ENCODE measurements at regions not wholly inside any gene's neighbourhood (a gene's known extent, or its start where the extent isn't known, plus 50 kb on each side); places are given as distances from the start of the nearest gene placed in this dataset.

DNA sequence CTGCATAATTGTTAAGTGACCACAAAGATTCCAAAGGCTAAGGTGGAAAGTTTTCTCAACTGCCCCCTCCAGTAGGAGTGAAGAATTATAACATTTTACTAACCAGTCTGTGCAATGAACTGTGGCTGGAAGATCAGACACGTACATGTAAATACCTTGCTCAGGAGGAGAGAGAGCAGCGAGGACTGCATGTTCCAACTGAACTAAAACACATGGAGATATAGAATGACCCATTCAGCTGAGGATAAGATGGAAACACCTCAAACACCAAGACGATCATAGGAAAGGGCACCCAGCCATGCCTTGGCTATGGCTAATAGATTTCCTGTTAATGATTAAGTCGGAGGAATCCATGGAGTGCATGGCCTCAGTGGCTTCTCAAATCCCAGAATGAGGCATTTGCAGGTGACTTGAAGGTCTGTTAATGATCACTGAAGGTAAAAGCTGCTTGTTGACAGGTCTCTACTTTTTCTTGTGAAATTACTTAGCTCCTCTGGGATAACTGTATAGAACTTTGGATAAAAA, 875.6 kb downstream of the TFAP2A start:
- Mint-ChIP-seq H3K4me1 (no peaks in the 10 kb centered on the region), H3K27ac (no peak overlapping the region), H3K36me3 (no peaks in the 10 kb centered on the region), H3K9me3 (peaks cover 2% of the 10 kb centered on the region), H3K27me3 (peaks cover 2% of the 10 kb centered on the region), H3K4me3 (no peak overlapping the region)
- ATAC-seq (ENCODE audit: low read depth) (no peak), DNase-seq (ENCODE audit: low spot score in 2 of 2) (no peak)

DNA sequence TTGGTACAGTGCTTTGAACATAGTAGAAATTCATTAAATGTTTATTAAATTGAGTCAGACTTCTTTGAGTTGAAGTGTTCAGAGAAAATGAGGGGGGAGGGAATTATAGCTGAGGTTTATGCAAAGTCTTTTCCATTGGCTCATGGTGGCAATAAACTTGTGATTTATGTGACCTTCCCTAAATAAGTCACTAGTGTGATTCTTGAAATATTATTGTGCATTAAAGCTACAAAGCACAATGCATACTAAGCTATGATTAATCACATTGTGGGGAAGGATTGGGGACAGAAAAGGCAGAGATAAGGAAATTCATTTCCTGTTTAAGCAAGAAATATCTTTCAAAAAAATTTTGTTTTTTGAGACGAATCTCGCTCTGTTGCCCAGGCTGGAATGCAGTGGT, 877.5 kb downstream of the TFAP2A start:
- no peak overlapping the region for H3K27ac Mint-ChIP-seq
- no peak for ATAC-seq (ENCODE audit: low read depth)
- no peak overlapping the region for H3K4me3 Mint-ChIP-seq
- DNase-seq (ENCODE audit: low spot score in 2 of 2): no peak
- H3K4me1 Mint-ChIP-seq: no peaks in the 10 kb centered on the region
- no peaks in the 10 kb centered on the region for H3K27me3 Mint-ChIP-seq
- no peaks in the 10 kb centered on the region for H3K9me3 Mint-ChIP-seq
- no peaks in the 10 kb centered on the region for H3K36me3 Mint-ChIP-seq

DNA sequence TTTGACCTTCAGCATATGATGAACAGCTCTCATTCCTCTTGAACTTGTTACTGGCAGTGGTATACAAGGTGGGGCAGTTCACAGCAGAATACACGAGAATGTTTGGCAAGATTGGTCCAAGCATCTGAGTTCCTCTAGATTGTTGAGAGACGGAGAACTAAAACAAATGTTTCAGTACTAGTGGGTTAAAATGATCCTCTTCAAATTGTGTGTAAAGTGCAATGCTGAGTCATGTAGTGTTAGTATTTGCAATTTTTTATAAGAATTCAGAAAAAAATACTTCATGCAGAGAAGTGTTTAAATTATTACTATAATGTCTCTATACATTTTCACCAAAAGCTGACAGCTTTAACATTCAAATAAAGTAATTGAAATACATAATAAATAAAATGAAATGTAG, 879.8 kb downstream of the TFAP2A start:
- Mint-ChIP-seq H3K27ac (no peak overlapping the region), H3K4me1 (no peaks in the 10 kb centered on the region), H3K9me3 (no peaks in the 10 kb centered on the region), H3K27me3 (no peaks in the 10 kb centered on the region), H3K4me3 (no peak overlapping the region), H3K36me3 (no peaks in the 10 kb centered on the region)
- DNase-seq (ENCODE audit: low spot score in 2 of 2): no peak
- ATAC-seq (ENCODE audit: low read depth): no peak

DNA sequence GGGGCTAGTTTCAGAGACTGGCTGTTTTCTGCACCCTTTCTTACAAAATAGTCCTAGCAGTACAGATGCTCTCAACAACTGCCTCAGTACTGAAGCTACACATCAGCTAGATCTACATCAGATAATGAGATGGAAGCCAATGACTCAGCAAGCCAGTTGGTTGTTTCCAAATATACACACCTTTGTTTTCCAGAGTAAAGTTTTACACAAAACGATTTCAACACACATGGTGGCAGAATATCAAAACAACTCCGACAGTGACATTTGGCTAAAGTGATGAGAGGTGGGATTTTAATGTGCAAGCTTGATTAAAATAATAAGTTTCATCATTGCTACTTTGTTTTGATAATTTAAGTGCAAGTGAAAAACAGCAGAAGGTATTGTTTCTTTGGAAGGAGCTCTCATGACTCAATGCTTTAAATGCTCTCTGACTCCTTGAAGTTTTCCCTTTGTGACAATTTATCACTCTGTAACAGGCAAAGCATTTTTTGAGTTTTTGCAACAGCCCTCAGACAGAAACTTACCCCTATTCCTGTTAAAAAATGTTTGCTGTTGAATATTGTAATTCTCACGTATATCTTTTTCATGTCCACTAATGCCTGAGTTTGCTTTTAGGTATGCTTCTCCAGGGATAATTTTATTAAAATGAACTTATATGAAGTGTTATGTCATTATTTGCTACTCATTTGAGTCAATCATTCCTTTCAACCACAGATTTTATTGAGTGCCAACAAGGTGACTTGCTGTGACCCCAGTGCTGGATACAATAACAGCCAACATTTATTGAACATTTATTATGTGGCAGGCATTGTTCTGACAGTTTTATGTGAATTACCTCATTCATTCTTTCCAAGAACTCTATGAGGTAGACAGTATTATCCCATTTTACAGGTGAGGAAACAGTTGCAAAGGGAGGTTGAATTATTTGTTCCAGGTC, 882.0 kb downstream of the TFAP2A start:
- no peak for DNase-seq (ENCODE audit: low spot score in 2 of 2)
- Mint-ChIP-seq H3K4me1 (no peaks in the 10 kb centered on the region), H3K27me3 (no peaks in the 10 kb centered on the region), H3K36me3 (no peaks in the 10 kb centered on the region), H3K27ac (no peak overlapping the region), H3K9me3 (peaks cover 1% of the 10 kb centered on the region), H3K4me3 (no peak overlapping the region)
- ATAC-seq (ENCODE audit: low read depth): no peak

DNA sequence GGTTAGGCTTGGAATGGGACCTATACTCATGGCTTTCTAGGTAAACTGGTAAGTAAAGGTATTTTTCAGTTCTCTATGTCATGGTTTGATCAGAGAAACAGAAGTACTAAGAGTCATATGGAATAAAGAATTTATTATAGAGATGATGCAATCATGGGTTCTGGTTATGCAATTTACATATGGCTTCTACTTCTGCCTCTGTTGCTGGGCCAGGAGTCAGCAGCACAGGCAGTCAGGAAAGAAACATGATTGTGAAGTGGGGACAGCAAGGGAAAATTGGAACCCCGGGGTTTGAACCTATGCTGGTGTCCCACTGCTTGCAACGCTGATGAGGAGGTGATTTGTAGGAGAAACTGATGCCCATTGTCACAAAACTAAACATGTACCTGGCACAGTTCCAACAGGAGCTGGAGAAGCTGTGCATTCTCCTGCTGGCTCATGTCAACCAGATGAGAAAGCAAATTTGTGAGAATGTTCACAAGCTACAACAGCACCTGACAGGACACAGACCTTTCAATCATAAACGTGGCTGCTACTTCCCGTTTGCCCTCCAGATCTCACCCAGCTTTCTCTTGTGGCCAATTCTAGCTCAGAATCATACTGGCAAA, 887.1 kb downstream of the TFAP2A start:
- Mint-ChIP-seq H3K4me1 (no peaks in the 10 kb centered on the region), H3K4me3 (no peak overlapping the region), H3K27me3 (no peaks in the 10 kb centered on the region), H3K36me3 (no peaks in the 10 kb centered on the region), H3K9me3 (peaks cover 8% of the 10 kb centered on the region), H3K27ac (no peak overlapping the region)
- DNase-seq (ENCODE audit: low spot score in 2 of 2) (no peak), ATAC-seq (ENCODE audit: low read depth) (no peak)

DNA sequence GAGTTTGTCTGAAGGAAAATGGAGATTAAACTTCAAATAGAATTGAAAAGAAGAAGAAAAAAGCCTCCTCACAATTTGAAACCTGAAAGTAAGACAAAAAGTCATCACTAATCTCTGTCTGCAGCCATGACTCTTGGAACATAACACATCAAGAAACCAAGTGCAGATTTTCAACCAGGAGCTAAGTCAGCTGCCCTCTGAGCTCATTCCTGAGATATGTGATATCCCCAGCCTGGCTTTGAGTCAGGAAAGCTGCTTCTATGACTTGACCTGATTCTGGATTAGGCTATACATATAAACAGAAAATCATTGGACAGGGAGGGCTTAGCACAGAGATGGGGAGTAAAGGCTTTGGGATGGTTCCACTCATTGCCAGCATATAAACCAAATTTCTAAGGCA, 891.4 kb downstream of the TFAP2A start:
- H3K4me1 Mint-ChIP-seq: no peaks in the 10 kb centered on the region
- no peaks in the 10 kb centered on the region for H3K27me3 Mint-ChIP-seq
- H3K27ac Mint-ChIP-seq: no peak overlapping the region
- no peak overlapping the region for H3K4me3 Mint-ChIP-seq
- no peak for DNase-seq (ENCODE audit: low spot score in 2 of 2)
- no peak for ATAC-seq (ENCODE audit: low read depth)
- H3K36me3 Mint-ChIP-seq: no peaks in the 10 kb centered on the region
- peaks cover 9% of the 10 kb centered on the region for H3K9me3 Mint-ChIP-seq

DNA sequence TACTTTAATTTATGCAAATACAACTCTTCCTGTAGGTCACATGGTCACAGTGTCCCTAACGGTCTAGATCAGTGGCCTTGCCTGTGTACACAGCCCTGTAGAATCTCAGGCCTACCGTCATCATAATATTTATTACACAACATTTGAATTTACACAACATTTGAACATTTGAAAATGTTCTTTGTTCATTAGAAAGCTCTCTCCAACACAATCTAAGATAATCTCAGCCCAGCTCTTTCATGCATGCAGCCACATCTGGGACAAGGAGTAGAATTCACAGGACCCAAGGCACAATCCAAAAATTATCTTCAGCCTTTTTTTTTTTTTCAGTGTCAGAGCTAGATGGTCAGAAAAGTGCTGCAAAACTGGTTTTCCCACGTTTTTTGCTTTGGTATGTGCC, 892.8 kb downstream of the TFAP2A start:
- H3K9me3 Mint-ChIP-seq: peaks cover 7% of the 10 kb centered on the region
- H3K36me3 Mint-ChIP-seq: no peaks in the 10 kb centered on the region
- H3K4me1 Mint-ChIP-seq: no peaks in the 10 kb centered on the region
- H3K27ac Mint-ChIP-seq: no peak overlapping the region
- ATAC-seq (ENCODE audit: low read depth): no peak
- no peak for DNase-seq (ENCODE audit: low spot score in 2 of 2)
- H3K4me3 Mint-ChIP-seq: no peak overlapping the region
- H3K27me3 Mint-ChIP-seq: no peaks in the 10 kb centered on the region

DNA sequence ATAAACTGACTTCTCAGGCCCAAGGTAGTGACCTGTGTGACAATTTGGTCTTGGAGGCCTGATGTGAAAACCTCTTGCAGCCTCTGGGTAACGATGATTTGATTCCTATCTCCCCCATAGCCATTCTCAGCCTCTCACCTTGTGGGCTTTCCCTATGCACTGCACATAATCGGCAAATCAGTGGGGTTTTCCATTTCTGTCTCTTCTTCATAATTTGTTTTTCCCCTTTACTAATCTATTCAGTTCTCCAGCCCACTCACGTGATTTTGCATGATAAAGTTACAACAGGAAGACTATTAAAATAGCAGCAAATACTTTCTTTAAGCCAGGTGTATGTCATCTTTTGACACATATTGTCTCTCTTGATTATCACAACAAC, 893.7 kb downstream of the TFAP2A start:
- Mint-ChIP-seq H3K27me3 (no peaks in the 10 kb centered on the region), H3K4me3 (no peak overlapping the region), H3K36me3 (no peaks in the 10 kb centered on the region), H3K9me3 (peaks cover 6% of the 10 kb centered on the region), H3K27ac (no peak overlapping the region), H3K4me1 (no peaks in the 10 kb centered on the region)
- ATAC-seq (ENCODE audit: low read depth): no peak
- DNase-seq (ENCODE audit: low spot score in 2 of 2): no peak

DNA sequence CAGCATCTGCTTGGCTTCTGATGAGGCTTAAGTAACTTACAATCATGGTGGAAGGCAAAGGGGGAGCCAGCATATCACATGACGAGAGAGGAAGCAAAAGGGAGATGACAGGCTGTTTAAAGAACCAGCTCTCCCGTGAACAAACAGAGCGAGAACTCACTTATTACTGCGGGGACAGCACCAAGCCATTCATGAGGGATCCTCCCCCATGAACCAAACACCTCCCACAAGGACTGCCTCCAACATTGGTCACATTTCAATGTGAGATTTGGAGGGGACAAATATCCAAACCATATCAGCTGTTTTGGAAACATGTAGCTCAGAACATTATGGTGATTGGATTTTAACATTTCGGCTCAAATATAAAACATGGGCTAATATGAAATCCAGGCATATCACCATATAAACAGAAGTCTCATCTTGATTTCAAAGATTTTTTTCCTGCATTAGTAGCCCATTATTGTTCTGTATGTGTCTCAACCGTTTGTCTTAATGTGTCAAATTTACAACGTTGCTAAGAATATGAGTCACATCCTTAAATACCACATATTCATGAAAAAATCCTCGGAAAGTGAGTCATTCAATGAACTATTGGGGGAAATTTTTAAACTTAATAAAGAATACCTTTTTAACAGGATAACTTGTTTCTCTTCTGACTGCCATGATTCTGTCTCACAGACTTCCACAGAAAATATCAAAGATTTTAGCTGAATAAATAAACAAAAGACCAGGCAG, 894.3 kb downstream of the TFAP2A start:
- Mint-ChIP-seq H3K9me3 (peaks cover 6% of the 10 kb centered on the region), H3K4me1 (no peaks in the 10 kb centered on the region), H3K27ac (no peak overlapping the region), H3K4me3 (no peak overlapping the region), H3K36me3 (no peaks in the 10 kb centered on the region), H3K27me3 (no peaks in the 10 kb centered on the region)
- no peak for ATAC-seq (ENCODE audit: low read depth)
- no peak for DNase-seq (ENCODE audit: low spot score in 2 of 2)

DNA sequence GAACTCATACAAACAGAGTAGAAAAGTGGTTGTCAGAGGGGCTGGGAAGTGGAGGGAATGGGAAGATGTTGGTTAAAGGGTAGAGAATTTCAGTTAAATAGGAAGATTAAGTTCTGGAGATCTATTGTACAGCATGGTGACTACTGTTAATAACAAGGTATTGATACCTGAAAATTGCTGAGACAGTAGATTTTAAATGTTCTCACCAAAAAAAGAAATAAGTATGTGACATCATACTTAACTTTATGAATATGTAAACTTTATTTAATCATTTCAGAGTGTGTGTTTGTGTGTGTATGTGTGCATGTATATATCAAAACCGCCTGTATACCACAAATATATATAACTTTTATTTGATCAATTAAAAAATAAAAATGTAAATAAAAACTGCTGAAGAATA, 896.4 kb downstream of the TFAP2A start:
- DNase-seq (ENCODE audit: low spot score in 2 of 2): no peak
- no peak overlapping the region for H3K4me3 Mint-ChIP-seq

DNA sequence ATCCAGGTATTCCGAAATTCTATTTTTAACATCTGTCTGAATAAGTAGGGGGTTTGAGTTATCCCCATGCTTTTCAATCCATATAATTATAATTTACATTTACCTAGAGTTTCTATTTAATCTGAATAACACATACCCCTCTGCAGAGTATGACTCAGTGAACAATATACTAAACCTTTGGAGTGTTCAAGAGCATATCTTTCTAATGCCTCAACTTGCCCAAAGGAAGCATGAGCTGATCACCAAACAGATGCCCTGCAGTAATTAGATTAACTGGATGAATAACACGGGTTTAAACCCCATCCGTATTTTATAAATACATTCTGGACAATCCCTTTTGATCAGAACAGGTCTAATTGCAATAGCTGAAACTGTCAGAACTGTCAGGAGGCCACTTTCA, 897.1 kb downstream of the TFAP2A start:
- peaks cover 5% of the 10 kb centered on the region for H3K9me3 Mint-ChIP-seq
- H3K27me3 Mint-ChIP-seq: no peaks in the 10 kb centered on the region
- DNase-seq (ENCODE audit: low spot score in 2 of 2) (no peak), ATAC-seq (ENCODE audit: low read depth) (no peak)
- no peaks in the 10 kb centered on the region for H3K36me3 Mint-ChIP-seq
- H3K4me1 Mint-ChIP-seq: no peaks in the 10 kb centered on the region
- H3K4me3 Mint-ChIP-seq: no peak overlapping the region
- H3K27ac Mint-ChIP-seq: no peak overlapping the region

More for the DNA sequence above, 896.4 kb downstream of the TFAP2A start:
- Mint-ChIP-seq H3K36me3 (no peaks in the 10 kb centered on the region), H3K4me1 (no peaks in the 10 kb centered on the region), H3K27me3 (no peaks in the 10 kb centered on the region), H3K27ac (no peak overlapping the region), H3K9me3 (peaks cover 7% of the 10 kb centered on the region)
- no peak for ATAC-seq (ENCODE audit: low read depth)

DNA sequence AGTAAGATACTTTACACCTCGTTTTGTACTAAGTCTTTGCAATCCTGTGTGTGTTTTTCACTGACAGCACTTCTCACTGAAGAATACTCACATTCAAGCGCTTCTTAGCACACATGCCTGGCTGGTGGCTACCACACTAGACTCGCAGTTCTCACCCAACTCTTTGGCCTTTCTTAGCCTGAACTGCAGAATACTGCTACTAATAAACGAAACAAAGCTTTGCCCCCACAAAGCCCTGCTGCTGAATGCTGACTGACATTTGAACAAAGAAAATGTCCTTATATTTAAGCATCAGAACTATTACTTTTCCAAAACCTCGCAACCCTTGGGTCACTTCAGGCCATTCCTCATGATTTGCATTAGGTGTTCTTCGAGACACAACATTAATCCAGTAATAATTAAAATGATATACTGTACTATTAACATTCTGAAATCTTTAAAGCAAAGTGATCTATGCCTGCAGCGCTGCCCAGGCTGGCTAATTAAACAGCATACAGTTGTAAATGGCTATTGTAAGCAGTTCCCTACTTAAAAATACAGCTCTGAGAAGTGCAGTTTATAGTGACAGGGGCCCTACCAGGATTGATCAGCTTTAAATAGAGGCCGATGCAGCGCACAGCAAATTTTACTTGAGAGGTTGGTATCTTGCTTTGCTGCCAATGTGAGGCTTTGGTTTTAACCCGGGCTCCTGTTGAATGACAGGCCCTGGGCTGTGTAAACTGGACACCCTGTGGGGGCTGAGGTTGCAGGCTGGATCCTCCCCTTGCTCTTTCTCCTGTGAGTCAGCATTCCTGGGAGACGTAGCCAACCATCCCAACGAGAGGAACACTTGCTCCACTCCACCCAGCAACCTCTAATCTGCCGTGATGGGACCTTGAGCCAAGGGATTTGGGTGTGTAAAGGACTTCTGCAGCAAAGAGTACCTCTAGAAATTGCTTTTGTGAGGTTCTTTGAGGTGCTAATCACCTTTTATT, 899.0 kb downstream of the TFAP2A start:
- Mint-ChIP-seq H3K4me3 (no peak overlapping the region), H3K9me3 (peaks cover 5% of the 10 kb centered on the region), H3K27me3 (no peaks in the 10 kb centered on the region), H3K27ac (no peak overlapping the region), H3K4me1 (no peaks in the 10 kb centered on the region), H3K36me3 (no peaks in the 10 kb centered on the region)
- ATAC-seq (ENCODE audit: low read depth): no peak
- no peak for DNase-seq (ENCODE audit: low spot score in 2 of 2)

DNA sequence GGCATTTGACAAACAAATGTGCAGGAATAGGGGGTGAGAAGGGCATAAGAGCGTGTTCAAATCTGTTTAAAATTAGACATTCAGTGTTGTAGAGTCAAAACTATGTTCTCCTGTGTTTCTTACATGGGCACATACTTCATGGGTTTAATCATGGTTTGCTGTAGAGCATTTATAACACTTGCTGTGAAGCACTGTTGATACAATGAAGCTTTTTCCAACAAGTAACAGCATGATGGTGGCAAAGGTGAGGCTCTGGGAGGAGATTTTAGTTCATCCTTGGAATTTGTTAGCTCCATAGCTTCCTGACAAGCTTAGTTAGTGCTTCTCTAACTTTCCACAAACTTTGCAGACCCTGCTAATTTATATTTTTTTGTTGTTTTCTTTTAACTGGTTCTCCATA, 900.7 kb downstream of the TFAP2A start:
- no peaks in the 10 kb centered on the region for H3K36me3 Mint-ChIP-seq
- H3K4me3 Mint-ChIP-seq: no peak overlapping the region
- peaks cover 2% of the 10 kb centered on the region for H3K9me3 Mint-ChIP-seq
- H3K27me3 Mint-ChIP-seq: no peaks in the 10 kb centered on the region
- H3K27ac Mint-ChIP-seq: no peak overlapping the region
- DNase-seq (ENCODE audit: low spot score in 2 of 2) (no peak), ATAC-seq (ENCODE audit: low read depth) (no peak)
- no peaks in the 10 kb centered on the region for H3K4me1 Mint-ChIP-seq

Measured in memory B cell (primary cell).